ENCODE measurements at regions not wholly inside any gene's neighbourhood (a gene's known extent, or its start where the extent isn't known, plus 50 kb on each side); places are given as distances from the start of the nearest gene placed in this dataset.

- intact Hi-C loops (cut with micrococcal nuclease) = no loop called here
- ATAC-seq = no peak
Observed at GRCh38 chr20:62527781-62528180, 52.0 kb upstream of the GATA5 start.

GRCh38 chr20:62528983-62529891, 53.4 kb upstream of the GATA5 start:
- intact Hi-C loops (cut with micrococcal nuclease) = no loop called here
- DNase-seq = no peak
- ATAC-seq = peak; percentile 60

More at GRCh38 chr20:62527781-62528180, 52.0 kb upstream of the GATA5 start:
- no peak for DNase-seq

GRCh38 chr20:62529896-62530642, 54.3 kb upstream of the GATA5 start:
- peak; percentile 81 for ATAC-seq

GRCh38 chr20:62530643-62531032, 54.8 kb upstream of the GATA5 start:
- intact Hi-C loops (cut with micrococcal nuclease) = no loop called here
- ATAC-seq (no peak), DNase-seq (no peak)

More at GRCh38 chr20:62529896-62530642, 54.3 kb upstream of the GATA5 start:
- intact Hi-C loops (cut with micrococcal nuclease) = no loop called here
- DNase-seq = no peak

GRCh38 chr20:62531046-62531838, 55.4 kb upstream of the GATA5 start:
- intact Hi-C loops (cut with micrococcal nuclease) = no loop called here
- ATAC-seq (no peak), DNase-seq (no peak)

GRCh38 chr20:62532921-62533320, 57.1 kb upstream of the GATA5 start:
- DNase-seq = no peak
- ATAC-seq = no peak
- intact Hi-C loops (cut with micrococcal nuclease) = no loop called here

DNA sequence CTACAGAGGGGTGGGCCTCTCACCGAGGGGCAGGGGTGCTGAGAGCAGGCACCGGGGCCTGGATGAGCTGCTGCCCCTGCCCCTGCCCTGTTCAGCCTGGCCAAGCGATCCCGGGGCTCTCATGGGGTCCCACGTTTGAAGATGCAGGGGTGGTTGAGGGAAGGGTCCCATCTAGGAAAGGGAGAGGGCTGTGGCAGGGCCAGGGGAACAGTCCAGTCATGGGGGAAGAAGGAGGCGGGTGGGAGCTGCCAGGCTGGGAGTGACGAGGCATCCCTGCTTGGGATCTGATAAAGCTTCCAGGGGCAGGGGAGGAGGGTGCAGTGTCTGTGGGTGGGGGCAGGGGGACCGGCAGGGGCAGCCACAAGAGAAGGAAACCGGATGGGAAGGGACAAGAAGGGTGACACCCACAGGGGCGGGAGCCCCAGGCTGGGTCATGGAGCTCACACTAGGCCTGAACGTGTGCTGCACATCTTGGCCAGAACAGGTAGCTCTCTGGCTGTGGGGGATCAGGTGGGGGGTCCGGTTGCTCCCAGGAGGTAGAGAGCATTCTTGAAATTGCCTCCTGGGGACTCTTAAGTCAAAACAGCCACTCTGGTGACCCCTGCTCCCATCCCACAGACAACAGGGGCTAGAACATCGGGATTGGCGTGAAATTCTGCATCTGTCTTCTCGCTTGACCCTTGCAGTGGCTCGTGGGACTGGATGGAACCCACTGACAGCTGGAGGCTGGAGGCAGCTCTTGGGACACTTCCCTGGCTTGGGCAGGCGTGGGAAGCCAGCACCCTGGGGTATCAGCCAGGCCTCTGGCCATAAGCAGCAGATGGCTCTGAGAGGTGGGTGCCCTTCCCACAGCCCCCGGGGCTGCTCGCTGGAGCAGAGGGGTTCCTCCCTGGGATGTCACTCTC, 58.0 kb upstream of the GATA5 start:
- DNase-seq (no peak), ATAC-seq (no peak)
- intact Hi-C loops (cut with micrococcal nuclease) = no loop called here

DNA sequence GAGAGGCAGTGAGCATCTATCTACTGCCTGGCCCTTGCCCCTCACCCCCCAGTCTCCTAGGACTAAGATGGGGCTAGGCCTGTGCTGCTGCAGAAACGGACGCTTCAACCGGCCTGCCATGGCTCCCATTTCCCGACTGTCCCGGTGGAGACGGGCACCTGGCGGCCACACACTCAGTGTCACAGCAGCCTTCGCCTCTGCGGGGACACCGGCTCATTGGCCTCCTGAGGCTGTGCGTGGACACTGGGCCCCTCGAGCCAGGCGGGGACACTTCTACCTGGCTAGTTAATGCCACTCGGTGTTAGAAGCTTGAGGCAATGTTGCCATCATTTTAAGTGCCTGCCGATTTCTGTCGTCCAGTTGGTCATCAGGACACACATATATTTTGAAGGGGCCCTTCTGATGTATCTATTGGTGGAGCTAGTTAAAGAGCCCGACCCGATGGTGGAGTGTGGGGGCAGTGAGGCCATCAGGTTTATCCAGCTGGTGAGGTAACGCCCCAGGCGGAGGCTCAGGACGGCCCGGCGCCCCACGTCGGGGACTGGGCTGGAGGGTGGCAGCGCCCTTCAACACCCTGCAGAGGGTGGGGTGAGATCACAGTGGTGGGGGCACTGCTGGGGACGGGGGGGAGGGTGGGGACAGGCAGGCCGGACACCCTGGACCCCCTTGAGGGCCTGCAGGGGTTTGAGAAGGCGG, 58.9 kb upstream of the GATA5 start:
- intact Hi-C loops (cut with micrococcal nuclease) = no loop called here
- DNase-seq = no peak
- no peak for ATAC-seq

DNA sequence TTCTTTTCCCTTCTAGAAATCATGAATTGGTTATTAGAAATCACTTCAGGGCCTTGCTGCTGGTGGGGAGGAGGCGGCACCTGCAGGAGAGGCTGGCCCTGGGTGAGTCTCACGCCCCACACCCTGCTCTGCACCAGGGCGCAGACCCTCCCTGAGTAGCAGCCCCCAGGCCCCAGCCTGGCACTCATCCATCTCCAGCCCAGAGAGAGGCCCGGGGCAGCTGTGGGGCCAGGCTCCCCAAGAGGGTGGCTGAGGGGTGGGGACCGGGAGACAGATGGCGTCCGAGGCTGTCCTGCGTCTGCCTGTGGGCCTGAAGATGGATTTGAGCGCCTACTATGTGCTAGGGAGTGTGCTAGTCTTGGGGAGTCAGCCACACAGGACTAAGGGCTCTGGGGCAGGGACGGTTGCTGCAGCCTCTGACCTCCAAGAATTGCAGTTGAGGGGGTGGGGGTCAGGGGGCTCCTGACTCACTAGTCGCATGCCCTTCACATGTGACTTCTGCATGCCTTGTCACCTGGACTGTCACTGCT, 59.6 kb upstream of the GATA5 start:
- DNase-seq (no peak), ATAC-seq (no peak)
- intact Hi-C loops (cut with micrococcal nuclease) = no loop called here

GRCh38 chr20:62535964-62536363, 60.2 kb upstream of the GATA5 start:
- no peak for DNase-seq
- intact Hi-C loops (cut with micrococcal nuclease) = no loop called here
- peak; percentile 76 for ATAC-seq

- DNase-seq = peak; percentile 74
- intact Hi-C loops (cut with micrococcal nuclease) = no loop called here
Observed at GRCh38 chr20:62536871-62537401, 61.1 kb upstream of the GATA5 start.

DNA sequence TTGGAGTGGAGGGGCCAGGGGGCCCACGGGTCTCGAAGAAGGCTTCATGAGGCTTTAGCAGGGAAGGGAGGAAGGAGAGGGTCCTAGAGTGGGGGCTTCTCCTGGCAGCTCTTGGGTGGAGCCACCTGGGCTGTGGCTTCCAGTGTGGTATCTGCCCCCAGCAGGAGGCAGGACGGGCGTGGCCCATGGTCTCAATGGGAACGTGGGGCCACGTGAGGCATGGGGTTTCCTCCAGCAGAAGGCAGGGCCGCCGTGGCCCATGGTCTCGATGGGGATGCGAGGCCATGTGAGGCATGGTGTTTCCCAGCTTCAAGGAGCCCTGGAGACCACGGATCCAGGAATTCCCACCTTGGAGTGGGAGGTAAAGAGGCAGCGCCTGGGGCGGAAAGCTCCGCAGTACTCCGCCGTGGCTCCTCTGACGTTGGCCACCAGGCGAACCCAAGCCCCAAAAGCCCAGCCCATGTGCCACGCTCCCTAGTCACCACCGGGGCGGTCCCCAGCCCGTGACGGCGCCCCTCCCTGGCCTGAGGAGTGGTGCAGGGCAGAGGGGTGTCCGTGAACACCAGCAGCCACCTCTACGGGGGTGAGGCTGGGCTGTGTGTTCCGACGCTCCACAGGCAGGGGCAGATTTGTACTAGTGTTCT, 62.0 kb upstream of the GATA5 start:
- no peak for DNase-seq
- intact Hi-C loops (cut with micrococcal nuclease) = no loop called here
- no peak for ATAC-seq

More at GRCh38 chr20:62536871-62537401, 61.1 kb upstream of the GATA5 start:
- peak; percentile 80 for ATAC-seq

- ATAC-seq (peak; percentile 14), DNase-seq (no peak)
- intact Hi-C loops (cut with micrococcal nuclease) = no loop called here
Observed at GRCh38 chr20:62539198-62540045, 63.6 kb upstream of the GATA5 start.

DNA sequence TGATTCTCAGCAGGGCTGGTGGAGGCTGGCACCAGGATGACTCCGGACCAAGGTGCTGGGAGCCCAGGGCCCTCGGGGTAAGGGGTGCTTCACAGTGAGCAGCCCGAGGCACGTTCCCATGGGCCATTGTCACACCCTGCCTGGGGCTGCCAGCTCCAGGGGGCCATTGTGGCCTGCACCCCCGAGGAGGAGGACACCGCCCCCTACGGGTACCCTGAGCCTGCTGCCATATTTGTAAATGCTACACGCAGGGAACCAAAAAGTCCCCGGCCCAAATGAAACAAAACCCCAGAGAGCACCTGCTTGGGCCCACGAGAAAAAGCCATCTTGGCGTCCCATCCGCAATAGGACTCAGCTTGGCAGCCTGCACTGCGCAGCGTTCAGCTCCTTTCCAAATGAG, 64.7 kb upstream of the GATA5 start:
- DNase-seq = no peak
- intact Hi-C loops (cut with micrococcal nuclease) = no loop called here
- no peak for ATAC-seq

DNA sequence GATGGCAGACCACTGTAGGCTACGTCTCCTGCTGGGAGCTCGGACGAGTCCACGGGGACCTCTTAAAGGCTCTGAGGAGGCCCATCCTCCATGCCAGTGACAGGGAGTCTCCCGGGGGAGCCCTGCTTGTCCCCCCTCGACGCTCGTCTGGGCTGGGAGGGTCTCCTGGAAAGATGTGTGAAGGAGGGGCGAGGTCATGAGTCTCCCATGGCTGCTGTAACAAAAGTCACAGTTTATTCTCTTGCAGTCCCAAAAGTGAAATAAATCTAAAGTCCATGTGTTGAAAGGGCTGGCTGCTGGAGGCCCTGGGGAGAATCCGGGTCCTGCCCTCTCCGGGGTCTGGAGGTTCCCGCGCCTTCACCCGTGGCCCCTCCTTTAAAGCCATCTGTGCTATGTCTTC, 67.1 kb upstream of the GATA5 start:
- ATAC-seq = no peak
- intact Hi-C loops (cut with micrococcal nuclease) = no loop called here

More for the DNA sequence above, 67.1 kb upstream of the GATA5 start:
- no peak for DNase-seq

All from left ventricle myocardium superior (tissue), 1 donor.